ENCODE measurements at regions not wholly inside any gene's neighbourhood (a gene's known extent, or its start where the extent isn't known, plus 50 kb on each side); places are given as distances from the start of the nearest gene placed in this dataset.

DNA sequence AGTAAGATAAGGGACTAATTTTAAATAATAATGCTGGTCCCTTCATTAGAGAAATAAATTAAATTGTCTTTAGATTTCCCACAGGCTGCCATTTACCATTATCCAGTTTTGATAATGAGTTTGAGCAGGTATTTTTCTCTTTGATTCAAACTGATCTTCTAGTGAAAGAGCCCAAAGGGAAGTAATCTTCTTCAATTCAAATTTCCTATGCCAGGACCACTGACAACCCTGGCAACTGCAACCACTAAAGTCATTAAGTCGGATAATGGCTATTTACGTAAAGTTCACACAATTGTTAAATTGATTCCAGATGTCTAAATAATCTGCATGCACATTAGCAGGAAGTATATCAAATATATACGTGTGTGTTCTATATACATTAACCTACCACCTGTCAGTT lies 399.3 kb downstream of the PTPRC start:
- TF ChIP-seq, protein P1, sequence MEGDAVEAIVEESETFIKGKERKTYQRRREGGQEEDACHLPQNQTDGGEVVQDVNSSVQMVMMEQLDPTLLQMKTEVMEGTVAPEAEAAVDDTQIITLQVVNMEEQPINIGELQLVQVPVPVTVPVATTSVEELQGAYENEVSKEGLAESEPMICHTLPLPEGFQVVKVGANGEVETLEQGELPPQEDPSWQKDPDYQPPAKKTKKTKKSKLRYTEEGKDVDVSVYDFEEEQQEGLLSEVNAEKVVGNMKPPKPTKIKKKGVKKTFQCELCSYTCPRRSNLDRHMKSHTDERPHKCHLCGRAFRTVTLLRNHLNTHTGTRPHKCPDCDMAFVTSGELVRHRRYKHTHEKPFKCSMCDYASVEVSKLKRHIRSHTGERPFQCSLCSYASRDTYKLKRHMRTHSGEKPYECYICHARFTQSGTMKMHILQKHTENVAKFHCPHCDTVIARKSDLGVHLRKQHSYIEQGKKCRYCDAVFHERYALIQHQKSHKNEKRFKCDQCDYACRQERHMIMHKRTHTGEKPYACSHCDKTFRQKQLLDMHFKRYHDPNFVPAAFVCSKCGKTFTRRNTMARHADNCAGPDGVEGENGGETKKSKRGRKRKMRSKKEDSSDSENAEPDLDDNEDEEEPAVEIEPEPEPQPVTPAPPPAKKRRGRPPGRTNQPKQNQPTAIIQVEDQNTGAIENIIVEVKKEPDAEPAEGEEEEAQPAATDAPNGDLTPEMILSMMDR (IDR thresholded peaks at IDR 0.05), result no peak
- TF ChIP-seq POLR2A (IDR thresholded peaks at IDR 0.05), result no peak

Measured in thyroid gland (tissue), 4 donors.